Type B pancreatic cell (in vitro differentiated cells): ENCODE measurements at regions not wholly inside any gene's neighbourhood (a gene's known extent, or its start where the extent isn't known, plus 50 kb on each side); places are given as distances from the start of the nearest gene placed in this dataset.
"Not testable (repeated sequence)": the region's sequence is repeated elsewhere in the genome, so short reads cannot be mapped to it uniquely, and the experiment has no call there.

Experiments
- DNase-seq: peaks from one replicate; pipeline ENCODE4 v3.0.0; 2021; ENCODE audit warnings: mixed read lengths; ENCODE audit not compliant: unreplicated experiment; ENCODE audit errors: extremely low spot score
- H3K27ac Mint-ChIP-seq: 2 replicates; pipeline ENCODE4 v1.8.0; 2021; ENCODE audit warnings: mild to moderate bottlenecking, mixed read lengths
- H3K27me3 Mint-ChIP-seq: 2 replicates; pipeline ENCODE4 v1.8.0; 2021; ENCODE audit warnings: mixed read lengths
- H3K36me3 Mint-ChIP-seq: 2 replicates; pipeline ENCODE4 v1.8.0; 2021; ENCODE audit warnings: mixed read lengths
- H3K4me1 Mint-ChIP-seq: one replicate; pipeline ENCODE4 v1.8.0; 2021; ENCODE audit warnings: mixed read lengths; ENCODE audit not compliant: unreplicated experiment
- H3K4me3 Mint-ChIP-seq: 2 replicates; pipeline ENCODE4 v1.8.0; 2021; ENCODE audit warnings: mild to moderate bottlenecking, mixed read lengths
- H3K9me3 Mint-ChIP-seq: 2 replicates; pipeline ENCODE4 v1.8.0; 2021; ENCODE audit warnings: mixed read lengths
- TF ChIP-seq, protein P1 (sequence below): fragments of 200-600 bp; sonication (generic); conservative IDR thresholded peaks from 2 replicates; pipeline ENCODE4 v1.5.0; 2021; ENCODE audit warnings: antibody characterized with exemption, mild to moderate bottlenecking

DNA sequence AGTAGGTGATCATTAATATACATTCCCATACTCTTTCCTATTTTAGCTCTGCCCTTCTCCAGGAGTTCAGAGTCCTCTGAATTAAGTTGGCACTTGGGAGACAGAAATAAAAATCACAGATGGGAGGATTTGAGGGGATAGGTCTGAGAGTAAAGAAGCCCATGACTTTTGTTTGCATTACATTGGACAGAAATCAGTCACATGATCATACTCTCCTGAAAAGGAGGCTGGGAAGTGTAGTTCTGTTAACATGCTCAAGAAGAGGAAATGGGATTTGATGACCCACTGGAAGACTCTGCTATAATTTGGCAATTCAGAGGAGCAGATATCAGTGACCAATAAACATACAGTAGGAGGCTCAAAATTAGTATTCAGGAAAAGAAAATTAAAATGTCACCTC, 674.9 kb upstream of the C16orf82 start:
- H3K27ac Mint-ChIP-seq, result no peak overlapping the region
- no peaks in the 10 kb centered on the region for H3K36me3 Mint-ChIP-seq
- H3K4me1 Mint-ChIP-seq, result no peaks in the 10 kb centered on the region

DNA sequence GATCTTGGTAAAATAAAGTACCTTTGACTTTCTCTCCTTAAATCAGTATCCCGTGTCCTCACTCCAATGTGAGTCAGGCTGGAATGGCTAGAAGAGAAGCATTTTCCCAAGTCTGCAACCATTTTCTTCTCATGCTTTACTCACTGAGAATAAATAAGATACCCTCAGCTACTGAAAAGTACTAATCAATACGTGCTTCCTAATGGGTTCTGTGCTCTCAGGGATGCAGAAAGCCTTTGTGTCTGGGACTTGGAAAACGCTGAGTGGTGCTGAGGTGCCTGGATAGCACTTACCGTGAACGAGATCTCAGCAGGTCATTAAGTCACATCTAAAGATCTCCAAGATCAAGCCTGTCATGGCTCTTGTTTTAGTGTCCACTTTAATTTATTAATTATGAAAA, 672.3 kb upstream of the C16orf82 start:
- H3K9me3 Mint-ChIP-seq, result no peaks in the 10 kb centered on the region
- no peak overlapping the region for H3K27ac Mint-ChIP-seq
- H3K4me1 Mint-ChIP-seq, result no peaks in the 10 kb centered on the region
- peaks cover 10% of the 10 kb centered on the region for H3K27me3 Mint-ChIP-seq
- H3K36me3 Mint-ChIP-seq, result no peaks in the 10 kb centered on the region
- TF ChIP-seq, protein P1, sequence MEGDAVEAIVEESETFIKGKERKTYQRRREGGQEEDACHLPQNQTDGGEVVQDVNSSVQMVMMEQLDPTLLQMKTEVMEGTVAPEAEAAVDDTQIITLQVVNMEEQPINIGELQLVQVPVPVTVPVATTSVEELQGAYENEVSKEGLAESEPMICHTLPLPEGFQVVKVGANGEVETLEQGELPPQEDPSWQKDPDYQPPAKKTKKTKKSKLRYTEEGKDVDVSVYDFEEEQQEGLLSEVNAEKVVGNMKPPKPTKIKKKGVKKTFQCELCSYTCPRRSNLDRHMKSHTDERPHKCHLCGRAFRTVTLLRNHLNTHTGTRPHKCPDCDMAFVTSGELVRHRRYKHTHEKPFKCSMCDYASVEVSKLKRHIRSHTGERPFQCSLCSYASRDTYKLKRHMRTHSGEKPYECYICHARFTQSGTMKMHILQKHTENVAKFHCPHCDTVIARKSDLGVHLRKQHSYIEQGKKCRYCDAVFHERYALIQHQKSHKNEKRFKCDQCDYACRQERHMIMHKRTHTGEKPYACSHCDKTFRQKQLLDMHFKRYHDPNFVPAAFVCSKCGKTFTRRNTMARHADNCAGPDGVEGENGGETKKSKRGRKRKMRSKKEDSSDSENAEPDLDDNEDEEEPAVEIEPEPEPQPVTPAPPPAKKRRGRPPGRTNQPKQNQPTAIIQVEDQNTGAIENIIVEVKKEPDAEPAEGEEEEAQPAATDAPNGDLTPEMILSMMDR, result no peak
- no peak overlapping the region for H3K4me3 Mint-ChIP-seq
- no peak for DNase-seq

More for the DNA sequence above, 674.9 kb upstream of the C16orf82 start:
- Mint-ChIP-seq H3K4me3 (no peak overlapping the region), H3K9me3 (no peaks in the 10 kb centered on the region), H3K27me3 (peaks cover 10% of the 10 kb centered on the region)
- no peak for DNase-seq
- TF ChIP-seq, protein P1, result no peak

DNA sequence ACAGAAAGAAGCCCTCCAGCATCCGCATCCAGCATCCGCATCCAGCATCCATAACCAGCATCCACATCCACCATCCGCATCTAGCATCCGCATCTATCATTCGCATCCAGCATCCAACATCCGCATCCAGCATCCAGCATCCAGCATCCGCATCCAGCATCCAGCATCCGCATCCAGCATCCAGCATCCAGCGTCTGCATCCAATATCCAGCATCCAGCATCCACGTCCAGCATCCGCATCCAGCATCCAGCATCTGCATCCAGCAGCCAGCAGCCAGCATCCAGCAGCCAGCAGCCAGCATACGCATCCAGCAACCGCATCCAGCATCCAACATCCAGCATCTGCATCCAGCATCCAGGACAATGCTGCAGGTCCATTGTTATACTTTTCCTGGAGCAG, 671.0 kb upstream of the C16orf82 start:
- no peak overlapping the region for H3K27ac Mint-ChIP-seq
- H3K27me3 Mint-ChIP-seq, result peaks cover 19% of the 10 kb centered on the region
- no peaks in the 10 kb centered on the region for H3K36me3 Mint-ChIP-seq
- H3K4me1 Mint-ChIP-seq, result no peaks in the 10 kb centered on the region
- DNase-seq, result no peak
- TF ChIP-seq, protein P1, result no peak
- no peak overlapping the region for H3K4me3 Mint-ChIP-seq
- H3K9me3 Mint-ChIP-seq, result no peaks in the 10 kb centered on the region

DNA sequence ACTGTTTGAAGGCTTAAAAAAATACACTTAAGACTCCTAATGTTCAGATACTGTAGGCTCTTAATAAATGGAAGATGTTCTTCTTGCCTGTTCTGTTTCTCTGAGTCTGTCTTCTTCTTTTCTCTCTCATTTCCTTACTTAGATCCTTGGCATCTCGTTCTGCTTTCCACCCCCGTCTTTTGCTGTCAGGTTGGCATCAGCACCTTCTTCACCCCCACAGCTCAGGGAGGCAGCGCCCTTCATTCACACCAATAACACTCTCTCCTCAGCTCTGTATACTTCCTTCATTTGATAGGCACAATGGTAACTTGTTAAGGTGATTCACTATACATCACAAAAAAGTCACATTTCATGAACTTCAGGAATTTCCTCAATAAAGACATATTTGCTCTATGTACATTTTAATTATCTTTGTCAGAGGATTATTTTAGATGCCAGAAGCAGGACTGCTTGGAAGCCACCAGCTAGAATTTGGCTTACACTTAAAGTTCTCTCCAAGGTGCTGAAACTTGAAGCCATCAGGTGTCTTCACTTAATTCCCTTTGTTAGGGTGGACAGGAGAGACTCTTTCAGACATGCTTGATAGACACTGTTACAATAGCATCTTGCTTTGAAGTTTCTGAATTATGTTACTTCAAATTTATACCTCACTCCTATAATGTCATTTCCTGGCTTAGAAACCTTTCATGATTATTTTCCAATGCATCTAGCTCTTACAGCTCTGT, 670.1 kb upstream of the C16orf82 start:
- Mint-ChIP-seq H3K36me3 (no peaks in the 10 kb centered on the region), H3K4me1 (no peaks in the 10 kb centered on the region), H3K9me3 (no peaks in the 10 kb centered on the region), H3K4me3 (no peak overlapping the region), H3K27me3 (peaks cover 19% of the 10 kb centered on the region), H3K27ac (no peak overlapping the region)
- DNase-seq, result no peak
- TF ChIP-seq, protein P1, result no peak

DNA sequence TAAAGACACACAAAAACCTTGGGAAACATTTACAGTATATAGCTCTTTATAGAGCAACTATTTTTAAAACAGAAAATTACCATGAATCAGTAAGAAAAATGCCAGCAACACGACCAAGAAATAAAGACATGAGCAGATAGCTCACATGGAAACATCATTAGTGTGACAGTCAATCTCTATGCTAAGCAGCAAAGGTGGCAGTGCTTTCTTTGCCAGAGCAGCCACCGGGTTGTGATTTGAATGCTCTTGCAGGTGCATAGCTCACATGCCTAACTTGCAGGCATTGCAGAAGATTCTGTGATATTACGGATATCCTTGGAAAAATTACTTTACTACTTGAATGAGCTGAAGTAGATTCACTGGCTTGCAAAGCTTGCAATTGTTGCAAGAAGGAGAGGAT, 652.9 kb upstream of the C16orf82 start:
- Mint-ChIP-seq H3K4me1 (no peaks in the 10 kb centered on the region), H3K27me3 (no peaks in the 10 kb centered on the region), H3K9me3 (no peaks in the 10 kb centered on the region), H3K4me3 (no peak overlapping the region), H3K36me3 (no peaks in the 10 kb centered on the region), H3K27ac (no peak overlapping the region)
- DNase-seq, result no peak
- TF ChIP-seq, protein P1, result no peak

DNA sequence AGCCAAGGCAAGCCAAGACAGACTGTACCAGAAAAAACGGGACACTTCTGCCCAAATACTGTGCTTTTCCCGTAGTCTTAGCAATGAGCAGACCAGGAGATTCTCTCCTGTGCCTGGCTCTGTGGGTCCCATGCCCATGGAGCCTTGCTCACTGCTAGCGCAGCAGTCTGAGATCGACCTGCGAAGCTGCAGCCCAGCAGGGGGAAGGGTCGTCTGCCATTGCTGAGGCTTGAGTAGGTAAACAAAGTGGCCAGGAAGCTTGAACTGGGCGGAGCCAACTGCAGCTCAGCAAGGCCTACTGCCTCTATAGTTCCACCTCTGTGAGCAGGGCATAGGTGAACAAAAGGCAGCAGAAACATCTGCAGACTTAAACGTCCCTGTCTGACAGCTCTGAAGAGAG, 647.3 kb upstream of the C16orf82 start:
- H3K27ac Mint-ChIP-seq, H3K4me3 Mint-ChIP-seq, DNase-seq, H3K9me3 Mint-ChIP-seq, H3K4me1 Mint-ChIP-seq, H3K36me3 Mint-ChIP-seq, H3K27me3 Mint-ChIP-seq: not testable (repeated sequence)
